ENCODE measurements at regions not wholly inside any gene's neighbourhood (a gene's known extent, or its start where the extent isn't known, plus 50 kb on each side); places are given as distances from the start of the nearest gene placed in this dataset.
"Not testable (repeated sequence)": the region's sequence is repeated elsewhere in the genome, so short reads cannot be mapped to it uniquely, and the experiment has no call there.

- DNase-seq = not testable (repeated sequence)
Measured at GRCh38 chr22:22052548-22053139, 70.1 kb upstream of the TOP3B start.

- not testable (repeated sequence) for DNase-seq
Measured at GRCh38 chr22:22051032-22051431, 68.4 kb upstream of the TOP3B start.

- DNase-seq = no peak
Measured at GRCh38 chr22:22050141-22050775, 67.7 kb upstream of the TOP3B start.

- DNase-seq = no peak
Measured at GRCh38 chr22:22049684-22050083, 67.1 kb upstream of the TOP3B start.

GRCh38 chr22:22048981-22049531 is 66.5 kb upstream of the TOP3B start:
- no peak for DNase-seq

GRCh38 chr22:22048318-22048942 is 65.8 kb upstream of the TOP3B start:
- no peak for DNase-seq

GRCh38 chr22:22047776-22048175 is 65.2 kb upstream of the TOP3B start:
- no peak for DNase-seq

- no peak for DNase-seq
Measured at GRCh38 chr22:22047266-22047665, 64.7 kb upstream of the TOP3B start.

- DNase-seq = no peak
Measured at GRCh38 chr22:22046370-22046769, 63.8 kb upstream of the TOP3B start.

GRCh38 chr22:22045571-22046335 is 63.2 kb upstream of the TOP3B start:
- no peak for DNase-seq

- no peak for DNase-seq
Measured at GRCh38 chr22:22044153-22044552, 61.6 kb upstream of the TOP3B start.

GRCh38 chr22:22043296-22044078 is 60.9 kb upstream of the TOP3B start:
- DNase-seq = no peak

- DNase-seq = no peak
Measured at GRCh38 chr22:22042599-22043295, 60.2 kb upstream of the TOP3B start.

GRCh38 chr22:22042009-22042408 is 59.4 kb upstream of the TOP3B start:
- no peak for DNase-seq

GRCh38 chr22:22040908-22041307 is 58.3 kb upstream of the TOP3B start:
- no peak for DNase-seq

GRCh38 chr22:22040472-22040871 is 57.9 kb upstream of the TOP3B start:
- no peak for DNase-seq

GRCh38 chr22:22039286-22040074 is 56.9 kb upstream of the TOP3B start:
- DNase-seq = no peak

GRCh38 chr22:22038178-22038880 is 55.7 kb upstream of the TOP3B start:
- no peak for DNase-seq

- DNase-seq = no peak
Measured at GRCh38 chr22:22037740-22038139, 55.2 kb upstream of the TOP3B start.

- no peak for DNase-seq
Measured at GRCh38 chr22:22037229-22037628, 54.6 kb upstream of the TOP3B start.
